DMS114 treated with DMSO at 0.1 percent for 48 hours (cell line): ENCODE measurements at regions not wholly inside any gene's neighbourhood (a gene's known extent, or its start where the extent isn't known, plus 50 kb on each side); places are given as distances from the start of the nearest gene placed in this dataset.
A peak's percentile ranks its signal among the peaks of the same experiment; 100 is the strongest.

Source experiments
- DNase-seq: peaks from one replicate; lab custom pipeline; 2025; ENCODE audit not compliant: unreplicated experiment; lab: John Stamatoyannopoulos, UW

DNA sequence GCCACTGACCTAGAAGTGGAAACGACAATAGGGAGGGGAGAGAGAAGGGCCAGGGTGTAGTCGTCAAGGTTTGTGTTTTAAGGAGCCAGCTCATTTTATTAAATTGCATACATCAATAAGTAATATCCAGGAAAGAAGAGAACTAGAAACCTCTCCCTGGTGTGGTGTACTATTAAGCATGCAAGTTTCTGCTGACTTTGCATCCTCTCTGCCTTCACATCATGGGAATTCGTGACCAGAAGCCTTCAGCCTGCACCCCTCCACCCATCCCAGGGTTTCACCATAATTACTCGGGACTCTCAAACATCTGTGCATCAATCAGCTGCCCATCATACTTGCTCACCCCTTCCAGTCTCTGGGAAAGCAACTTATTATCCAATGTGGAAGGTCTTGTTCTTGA lies 70.9 kb upstream of the UBE3A start:
- DNase-seq, result no peak

DNA sequence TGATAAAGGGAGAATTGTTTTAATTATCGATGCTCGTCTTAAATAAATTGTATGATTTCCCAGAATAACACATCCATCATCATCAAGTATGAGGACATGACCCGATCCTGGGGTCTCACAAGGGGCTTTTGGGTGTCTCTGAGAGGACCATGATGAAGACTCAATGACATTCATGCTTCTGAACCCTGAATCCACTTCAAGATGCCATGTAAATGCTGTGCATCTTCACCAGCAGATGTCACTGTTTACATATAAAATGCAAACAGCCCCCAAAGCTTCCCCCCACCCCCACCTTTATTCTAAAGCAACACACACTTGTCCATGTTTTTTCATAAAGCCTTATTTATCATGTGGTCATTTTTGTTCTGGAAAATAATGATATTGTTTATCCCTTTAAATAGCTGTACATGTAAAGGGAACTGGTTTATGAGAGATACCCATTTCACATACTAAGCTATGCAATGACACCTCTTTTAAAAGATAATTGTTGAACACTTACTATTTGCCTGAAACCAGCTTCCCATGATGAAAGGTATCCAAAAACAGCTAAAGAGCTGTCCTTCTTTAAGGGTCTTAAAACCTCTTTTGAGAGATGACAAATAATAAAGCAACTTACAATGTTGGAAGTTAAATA lies 69.7 kb upstream of the UBE3A start:
- DNase-seq, result peak; percentile 14

DNA sequence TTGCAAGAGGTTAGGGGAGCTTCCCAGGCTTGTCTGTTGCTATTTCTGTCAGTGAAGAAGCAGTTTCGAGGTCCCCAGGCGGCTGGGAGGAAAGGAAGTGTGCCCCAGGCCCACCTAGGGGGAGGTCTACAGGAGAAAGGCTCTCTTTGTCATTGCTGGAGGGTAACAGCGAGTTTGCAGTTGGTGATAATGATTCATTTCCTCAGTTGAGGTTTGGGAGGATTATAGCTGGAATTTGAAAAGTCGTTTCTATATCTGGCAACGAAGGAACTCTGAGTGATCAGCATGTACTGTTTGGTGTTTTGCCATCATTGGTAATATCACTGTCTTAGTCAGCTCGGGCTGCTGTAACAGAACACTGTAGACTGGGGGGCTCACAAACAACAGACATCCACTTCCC lies 65.5 kb upstream of the UBE3A start:
- DNase-seq, result no peak

DNA sequence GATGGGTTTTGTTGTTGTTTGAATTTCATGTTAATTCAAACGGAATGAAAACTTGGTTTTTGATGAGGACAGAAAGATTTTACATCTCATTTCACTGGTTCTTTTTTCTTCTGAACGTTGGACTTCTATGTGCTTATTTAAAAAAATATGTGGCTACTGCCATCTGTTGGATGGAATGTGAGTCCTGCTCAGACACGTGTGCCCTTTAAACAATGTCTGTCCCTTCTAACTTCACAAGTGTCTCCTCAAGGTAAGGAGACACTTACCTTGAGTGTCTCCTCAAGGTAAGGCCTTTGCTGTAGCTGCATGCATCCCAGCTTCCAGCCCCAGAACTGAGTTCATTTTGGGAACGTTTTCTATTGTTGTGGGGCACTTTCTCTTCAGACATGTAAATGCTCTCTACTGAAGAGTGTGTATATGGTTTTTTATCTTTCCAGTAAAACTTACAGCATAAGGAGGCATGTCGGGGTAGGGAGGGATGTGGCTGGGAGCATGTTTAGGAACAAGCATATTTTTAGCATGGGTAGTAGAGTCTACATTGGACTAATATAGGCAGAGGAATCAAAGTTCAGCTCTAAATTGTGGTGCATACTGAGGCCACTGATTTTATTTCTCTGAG lies 63.1 kb upstream of the UBE3A start:
- DNase-seq, result no peak

DNA sequence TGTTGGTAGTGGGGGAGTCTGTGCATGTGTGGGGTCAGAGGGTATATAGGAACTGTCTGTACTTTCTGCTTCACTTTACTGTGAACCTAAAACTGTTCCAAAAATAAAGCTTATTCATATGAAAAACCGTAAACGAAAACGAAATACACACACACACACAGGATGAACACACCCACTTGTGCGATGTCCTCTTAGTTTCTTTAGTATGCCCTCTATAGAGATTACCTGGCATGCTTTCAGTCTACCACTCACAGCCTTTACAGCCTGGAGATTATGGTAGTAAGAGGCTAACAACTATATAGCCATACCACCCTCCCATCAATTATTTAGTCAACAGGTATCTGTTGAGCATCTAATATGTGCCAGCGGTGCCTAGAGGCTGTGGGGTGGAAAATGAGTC lies 60.0 kb upstream of the UBE3A start:
- no peak for DNase-seq

DNA sequence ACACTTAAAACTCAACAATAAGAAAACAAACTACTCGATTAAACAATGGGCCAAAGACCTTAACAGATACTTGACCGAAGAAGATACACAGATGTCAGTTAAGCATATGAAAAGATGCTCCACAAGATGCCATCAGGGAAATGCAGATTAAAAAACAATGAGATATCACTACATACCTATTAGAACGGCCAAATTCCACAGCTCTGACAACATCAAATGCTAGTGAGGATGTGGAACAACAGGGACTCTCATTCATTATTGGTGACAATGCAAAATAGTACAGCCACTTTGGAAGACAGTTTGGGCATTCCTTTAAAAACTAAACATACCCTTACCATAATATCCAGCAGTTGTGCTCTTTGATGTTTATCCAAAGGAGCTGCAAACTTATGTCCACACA lies 59.1 kb upstream of the UBE3A start:
- DNase-seq, result no peak

DNA sequence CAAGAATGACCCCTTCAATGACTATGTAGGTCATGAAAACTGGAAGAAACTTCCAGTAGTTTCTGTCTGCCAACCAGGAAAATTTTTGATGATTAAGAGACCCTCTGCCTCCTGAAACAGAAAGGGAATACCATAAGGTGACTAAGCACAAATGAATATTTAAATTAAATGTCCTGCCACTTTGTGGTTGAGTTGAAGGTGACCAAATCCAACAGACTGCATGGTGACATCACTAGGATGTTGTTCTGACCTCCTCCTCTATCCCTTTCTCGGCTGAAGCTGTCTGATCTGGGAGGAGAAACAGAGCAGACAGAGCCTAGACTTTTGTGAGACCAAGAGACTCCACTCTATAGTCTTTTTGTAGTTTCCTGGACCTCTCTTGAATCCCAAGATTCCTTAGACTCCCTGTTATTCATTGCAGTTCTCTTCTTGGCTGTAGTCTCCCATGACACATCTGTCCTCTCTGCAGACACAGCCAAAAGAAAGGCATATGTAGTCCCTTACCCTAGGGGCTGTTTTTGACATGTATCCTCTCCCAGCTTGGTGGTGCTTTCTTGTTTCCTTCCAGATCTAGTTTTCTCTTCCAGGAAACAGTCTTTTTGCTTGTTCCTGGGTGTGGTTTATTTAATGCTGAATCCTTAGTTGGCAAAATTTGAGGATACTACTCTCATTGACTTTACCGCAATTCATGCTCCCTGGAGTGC lies 55.2 kb upstream of the UBE3A start:
- no peak for DNase-seq

DNA sequence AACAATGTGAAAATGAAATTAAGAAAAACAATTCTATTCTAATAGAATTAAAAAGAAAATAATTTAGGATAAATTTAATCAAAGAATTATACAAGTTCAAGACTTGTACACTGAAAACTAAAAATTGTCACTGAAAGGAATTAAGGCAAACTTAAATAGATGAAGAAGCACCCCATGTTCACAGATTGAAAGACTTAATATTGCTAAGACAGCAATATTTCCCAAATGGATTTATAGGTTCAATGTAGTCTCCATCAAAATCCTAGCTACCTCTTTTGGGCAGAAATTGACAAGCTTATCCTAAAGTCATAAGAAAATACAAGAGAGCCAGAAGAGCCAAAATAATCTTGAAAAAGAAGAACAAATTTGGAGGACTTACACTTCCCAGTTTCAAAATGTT lies 53.5 kb upstream of the UBE3A start:
- DNase-seq, result no peak
